AG09319 (cell line): ENCODE measurements at regions not wholly inside any gene's neighbourhood (a gene's known extent, or its start where the extent isn't known, plus 50 kb on each side); places are given as distances from the start of the nearest gene placed in this dataset.

ENCODE experiments used
- DNase-seq: peaks from one replicate; pipeline ENCODE4 v3.0.0-alpha.2; 2010; ENCODE audit warnings: low read depth; ENCODE audit errors: extremely low read depth
- CTCF ChIP-seq: IDR thresholded peaks from 2 replicates; pipeline ENCODE4 v1.5.1; 2011; ENCODE audit warnings: low read depth, mild to moderate bottlenecking, inconsistent platforms, low read length, moderate library complexity

- no peak for DNase-seq
- no peak for TF ChIP-seq CTCF
Observed at GRCh38 chr5:119896826-119897536, 267.6 kb downstream of the FAM170A start.

DNA sequence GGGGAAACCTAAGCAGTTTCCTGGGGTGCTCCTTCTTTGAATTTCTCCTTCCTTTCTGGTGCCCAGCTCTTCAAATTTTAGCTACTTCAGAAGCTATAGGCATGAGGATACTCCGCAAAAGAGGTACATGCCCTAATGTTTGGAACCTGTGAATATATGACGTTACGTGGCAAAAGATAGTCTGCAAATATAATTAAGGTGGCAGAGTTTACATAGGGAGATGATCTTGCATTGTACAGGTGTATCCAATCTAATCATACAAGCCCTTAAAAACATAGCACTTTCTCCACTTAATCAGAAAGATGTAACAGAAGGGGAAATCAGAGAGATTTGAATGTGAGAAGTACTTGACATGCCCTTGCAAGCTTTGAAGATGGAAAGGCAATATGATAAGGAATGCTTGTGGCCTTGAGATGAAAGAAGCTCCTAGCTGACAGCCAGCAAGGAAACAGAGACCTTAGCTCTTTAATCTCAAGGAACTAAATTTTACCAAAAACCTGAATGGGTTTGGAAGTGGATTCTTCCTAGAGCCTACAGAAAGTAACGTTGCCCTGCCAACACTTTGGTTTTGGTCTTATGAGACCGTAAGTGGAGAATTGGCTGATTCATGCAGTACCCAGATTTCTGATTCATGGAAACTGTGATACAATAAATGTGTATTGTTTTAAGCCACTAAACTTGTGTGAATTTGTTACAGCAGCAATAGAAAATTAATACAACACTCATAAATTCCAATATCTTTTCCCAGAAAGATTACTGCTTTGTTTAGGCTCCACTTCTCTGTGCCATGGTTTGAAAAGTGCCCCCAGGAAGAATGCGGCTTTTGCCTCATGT, 268.4 kb downstream of the FAM170A start:
- no peak for TF ChIP-seq CTCF
- DNase-seq, result no peak

GRCh38 chr5:119899981-119900380, 270.6 kb downstream of the FAM170A start:
- TF ChIP-seq CTCF, result no peak
- no peak for DNase-seq

- DNase-seq, result no peak
- TF ChIP-seq CTCF, result no peak
Observed at GRCh38 chr5:119902593-119902992, 273.2 kb downstream of the FAM170A start.

GRCh38 chr5:119913425-119913824, 284.1 kb downstream of the FAM170A start:
- no peak for DNase-seq
- TF ChIP-seq CTCF, result no peak

GRCh38 chr5:119919279-119919678, 289.9 kb downstream of the FAM170A start:
- no peak for DNase-seq
- TF ChIP-seq CTCF, result no peak

GRCh38 chr5:119926301-119926700, 296.9 kb downstream of the FAM170A start:
- no peak for DNase-seq
- TF ChIP-seq CTCF, result no peak
